GM12878 (cell line): ENCODE measurements at regions not wholly inside any gene's neighbourhood (a gene's known extent, or its start where the extent isn't known, plus 50 kb on each side); places are given as distances from the start of the nearest gene placed in this dataset.

Source experiments
- ATAC-seq: fragments of 200-7000 bp; cut with Tn5 transposase; 3 replicates; pipeline ENCODE4 v1.9.1; 2020; ENCODE audit warnings: mild to moderate bottlenecking, moderate library complexity
- BruUV-seq: library from RNA; stranded (reverse); fragments of 400-500 nt; replicated peaks from 2 replicates; lab custom pipeline; 2021; lab: Mats Ljungman, UMichigan
- CTCF ChIA-PET: fragments of 300-600 bp; sonication (Branson Sonifier 250); formaldehyde crosslinking; extraction: SDS; loops from one replicate; lab custom pipeline; 2021; ENCODE audit warnings: inconsistent platforms; lab: Yijun Ruan, JAX
- POLR2A ChIA-PET: fragments of 350-600 bp; formaldehyde crosslinking; extraction: SDS; loops from one replicate; lab custom pipeline; 2021; ENCODE audit warnings: inconsistent platforms; lab: Charles Lee
- RAD21 ChIA-PET: fragments of 300-600 bp; sonication (Branson Sonifier 250); formaldehyde crosslinking; loops from one replicate; lab custom pipeline; 2023; ENCODE audit warnings: antibody characterized with exemption; ENCODE audit not compliant: unreplicated experiment; lab: Charles Lee
- SMC1A ChIA-PET: fragments of 300-600 bp; sonication (Branson Sonifier 250); formaldehyde crosslinking; loops from one replicate; lab custom pipeline; 2023; ENCODE audit not compliant: unreplicated experiment, uncharacterized antibody; lab: Charles Lee
- DNase-seq: peaks from one replicate; pipeline ENCODE4 v3.0.0-alpha.2; 2011; ENCODE audit warnings: low read depth, low spot score
- FAIRE-seq: peaks from 3 replicates; lab custom pipeline; 2011; peaks lifted over from hg19 to GRCh38; lab: Jason Lieb, UNC
- H2AFZ ChIP-seq: 2 replicates; pipeline ENCODE4 v1.6.0; 2011; ENCODE audit warnings: low read depth, low read length, control low read depth; ENCODE audit not compliant: control insufficient read depth
- H3K27ac ChIP-seq: 2 replicates; pipeline ENCODE4 v1.5.1; 2011; ENCODE audit warnings: control low read depth; ENCODE audit not compliant: control insufficient read depth, insufficient read depth
- H3K27me3 ChIP-seq, 2 experiments: replicated peaks in 1 of 2; 2 replicates each; pipeline versions ENCODE4 v1.6.0 to v1.6.1; 2011; ENCODE audit warnings: low read length in 1 of 2; ENCODE audit not compliant: control insufficient read depth in 2 of 2, insufficient read depth in 2 of 2
- H3K36me3 ChIP-seq, 2 experiments: 2 replicates each; pipeline ENCODE4 v1.5.1; 2011; ENCODE audit warnings: low read length in 1 of 2; ENCODE audit not compliant: control insufficient read depth in 2 of 2, insufficient read depth in 2 of 2
- H3K4me1 ChIP-seq: 2 replicates; pipeline ENCODE4 v1.6.1; 2011; ENCODE audit warnings: mild to moderate bottlenecking, low read length, moderate library complexity, mixed read lengths; ENCODE audit not compliant: control insufficient read depth, insufficient read depth
- H3K4me2 ChIP-seq: 2 replicates; pipeline ENCODE4 v1.6.0; 2011; ENCODE audit warnings: control low read depth; ENCODE audit not compliant: control insufficient read depth, insufficient read depth
- H3K4me3 ChIP-seq: fragments of 200-600 bp; sonication (generic); 2 replicates; pipeline ENCODE4 v1.5.1; 2016
- H3K79me2 ChIP-seq: 2 replicates; pipeline ENCODE4 v1.6.0; 2011; ENCODE audit warnings: low read length; ENCODE audit not compliant: control insufficient read depth, insufficient read depth
- H3K9ac ChIP-seq: 2 replicates; pipeline ENCODE4 v1.8.0; 2011; ENCODE audit warnings: low read length, control low read depth, mixed read lengths; ENCODE audit not compliant: control insufficient read depth, insufficient read depth
- H3K9me3 ChIP-seq: replicated peaks from 3 replicates; pipeline ENCODE4 v1.5.1; 2011; ENCODE audit warnings: mild to moderate bottlenecking, low read length; ENCODE audit not compliant: control insufficient read depth, insufficient read depth
- H4K20me1 ChIP-seq: 2 replicates; pipeline ENCODE4 v1.6.0; 2011; ENCODE audit not compliant: control insufficient read depth, insufficient read depth
- CBX3 ChIP-seq: fragments of 200-600 bp; sonication (generic); IDR thresholded peaks from 2 replicates; pipeline ENCODE4 v1.6.1; 2016; ENCODE audit warnings: low read depth, borderline replicate concordance
- CEBPB ChIP-seq, 2 experiments: fragments of 150-350 bp in 1 of 2; IDR thresholded peaks; 2 replicates each; pipeline ENCODE4 v1.6.1; 2012 to 2014; ENCODE audit warnings: low read depth in 2 of 2, low read length in 2 of 2, borderline replicate concordance in 1 of 2, inconsistent platforms in 1 of 2
- CHD4 ChIP-seq: fragments of 200-600 bp; sonication (generic); IDR thresholded peaks from 2 replicates; pipeline ENCODE4 v1.6.1; 2016; ENCODE audit warnings: mild to moderate bottlenecking
- GATAD2B ChIP-seq: fragments of 450-650 bp; conservative IDR thresholded peaks from 2 replicates; pipeline ENCODE4 v1.6.1; 2017; ENCODE audit warnings: low read depth, mild to moderate bottlenecking, moderate library complexity
- JUND ChIP-seq: IDR thresholded peaks from 2 replicates; pipeline ENCODE4 v1.6.1; 2012; ENCODE audit warnings: low read depth, mild to moderate bottlenecking, low read length, improper control_type of control experiment, moderate library complexity
- SPI1 ChIP-seq: IDR thresholded peaks from 2 replicates; pipeline ENCODE4 v1.6.1; 2011; ENCODE audit warnings: low read depth, mild to moderate bottlenecking, low read length, moderate library complexity, borderline replicate concordance; ENCODE audit not compliant: insufficient read depth
- TCF7 ChIP-seq: IDR thresholded peaks from 2 replicates; pipeline ENCODE4 v1.6.1; 2014; ENCODE audit warnings: antibody characterized with exemption, borderline replicate concordance
- ZNF24 ChIP-seq: fragments of 450-650 bp; IDR thresholded peaks from 2 replicates; pipeline ENCODE4 v1.6.1; 2017; ENCODE audit warnings: antibody characterized with exemption, mild to moderate bottlenecking
- WGBS: methylation state at CpG from one replicate; pipeline ENCODE4 v1.1.6; 2016; ENCODE audit warnings: low lambda C conversion rate; ENCODE audit not compliant: insufficient replicate concordance, insufficient coverage; ENCODE audit errors: missing lambda C conversion rate; 5-methylcytosine and 5-hydroxymethylcytosine counted together
- in situ Hi-C: fragments of 300-500 bp; cut with MboI; formaldehyde crosslinking; loops from 9 replicates; pipeline ENCODE4 v1.14.3; 2018; ENCODE audit warnings: mixed read lengths
- intact Hi-C: fragments of 100-400 bp; cut with micrococcal nuclease; formaldehyde crosslinking; loops from one replicate; pipeline ENCODE4 v1.14.2; 2022; ENCODE audit not compliant: unreplicated experiment
- TF ChIP-seq, protein P1 (sequence below): fragments of 450-650 bp; formaldehyde crosslinking; IDR thresholded peaks from 2 replicates; pipeline ENCODE4 v1.4.0; 2020; ENCODE audit warnings: mild to moderate bottlenecking, moderate library complexity
- TF ChIP-seq, protein P2 (sequence below): fragments of 450-650 bp; IDR thresholded peaks from 2 replicates; pipeline ENCODE4 v1.6.1; 2017; ENCODE audit warnings: low read depth, mild to moderate bottlenecking, moderate library complexity

DNA sequence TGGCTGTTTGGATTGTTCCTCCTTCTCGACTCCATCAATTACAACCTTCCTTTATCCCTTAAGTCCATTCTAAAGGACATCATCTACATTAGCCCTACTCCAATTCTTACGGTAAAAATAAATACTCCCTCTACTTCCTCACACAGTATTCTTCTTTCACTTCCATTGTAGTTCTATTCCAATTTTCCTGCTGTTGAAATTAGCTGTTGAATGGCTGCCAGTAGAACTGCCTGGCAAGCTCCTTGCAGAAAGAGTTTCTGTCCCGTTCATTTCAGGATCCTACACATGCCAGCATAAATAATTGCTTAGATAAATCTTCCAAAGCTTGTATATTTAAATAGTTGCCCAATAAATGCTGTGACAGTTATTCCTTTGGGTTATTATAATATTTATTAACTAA lies 459.3 kb upstream of the TRIB2 start:
- intact Hi-C loops = no loop called here
- TF ChIP-seq GATAD2B (no peak), SPI1 (no peak), ZNF24 (no peak), CHD4 (no peak), JUND (no peak), CEBPB (IDR thresholded peaks at IDR 0.05; ENCODE audit: borderline replicate concordance in 1 of 2, low read depth in 2 of 2, low read length in 2 of 2) (no peak), CBX3 (no peak), TCF7 (no peak)
- TF ChIP-seq, protein P1, sequence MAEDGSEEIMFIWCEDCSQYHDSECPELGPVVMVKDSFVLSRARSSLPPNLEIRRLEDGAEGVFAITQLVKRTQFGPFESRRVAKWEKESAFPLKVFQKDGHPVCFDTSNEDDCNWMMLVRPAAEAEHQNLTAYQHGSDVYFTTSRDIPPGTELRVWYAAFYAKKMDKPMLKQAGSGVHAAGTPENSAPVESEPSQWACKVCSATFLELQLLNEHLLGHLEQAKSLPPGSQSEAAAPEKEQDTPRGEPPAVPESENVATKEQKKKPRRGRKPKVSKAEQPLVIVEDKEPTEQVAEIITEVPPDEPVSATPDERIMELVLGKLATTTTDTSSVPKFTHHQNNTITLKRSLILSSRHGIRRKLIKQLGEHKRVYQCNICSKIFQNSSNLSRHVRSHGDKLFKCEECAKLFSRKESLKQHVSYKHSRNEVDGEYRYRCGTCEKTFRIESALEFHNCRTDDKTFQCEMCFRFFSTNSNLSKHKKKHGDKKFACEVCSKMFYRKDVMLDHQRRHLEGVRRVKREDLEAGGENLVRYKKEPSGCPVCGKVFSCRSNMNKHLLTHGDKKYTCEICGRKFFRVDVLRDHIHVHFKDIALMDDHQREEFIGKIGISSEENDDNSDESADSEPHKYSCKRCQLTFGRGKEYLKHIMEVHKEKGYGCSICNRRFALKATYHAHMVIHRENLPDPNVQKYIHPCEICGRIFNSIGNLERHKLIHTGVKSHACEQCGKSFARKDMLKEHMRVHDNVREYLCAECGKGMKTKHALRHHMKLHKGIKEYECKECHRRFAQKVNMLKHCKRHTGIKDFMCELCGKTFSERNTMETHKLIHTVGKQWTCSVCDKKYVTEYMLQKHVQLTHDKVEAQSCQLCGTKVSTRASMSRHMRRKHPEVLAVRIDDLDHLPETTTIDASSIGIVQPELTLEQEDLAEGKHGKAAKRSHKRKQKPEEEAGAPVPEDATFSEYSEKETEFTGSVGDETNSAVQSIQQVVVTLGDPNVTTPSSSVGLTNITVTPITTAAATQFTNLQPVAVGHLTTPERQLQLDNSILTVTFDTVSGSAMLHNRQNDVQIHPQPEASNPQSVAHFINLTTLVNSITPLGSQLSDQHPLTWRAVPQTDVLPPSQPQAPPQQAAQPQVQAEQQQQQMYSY (CRISPR knock-in tag) = no peak
- TF ChIP-seq, protein P2, sequence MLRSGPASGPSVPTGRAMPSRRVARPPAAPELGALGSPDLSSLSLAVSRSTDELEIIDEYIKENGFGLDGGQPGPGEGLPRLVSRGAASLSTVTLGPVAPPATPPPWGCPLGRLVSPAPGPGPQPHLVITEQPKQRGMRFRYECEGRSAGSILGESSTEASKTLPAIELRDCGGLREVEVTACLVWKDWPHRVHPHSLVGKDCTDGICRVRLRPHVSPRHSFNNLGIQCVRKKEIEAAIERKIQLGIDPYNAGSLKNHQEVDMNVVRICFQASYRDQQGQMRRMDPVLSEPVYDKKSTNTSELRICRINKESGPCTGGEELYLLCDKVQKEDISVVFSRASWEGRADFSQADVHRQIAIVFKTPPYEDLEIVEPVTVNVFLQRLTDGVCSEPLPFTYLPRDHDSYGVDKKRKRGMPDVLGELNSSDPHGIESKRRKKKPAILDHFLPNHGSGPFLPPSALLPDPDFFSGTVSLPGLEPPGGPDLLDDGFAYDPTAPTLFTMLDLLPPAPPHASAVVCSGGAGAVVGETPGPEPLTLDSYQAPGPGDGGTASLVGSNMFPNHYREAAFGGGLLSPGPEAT = no peak
- in situ Hi-C loops = no loop called here
- no peaks in the 10 kb centered on the region for H3K4me1 ChIP-seq
- no peaks in the 10 kb centered on the region for H3K79me2 ChIP-seq
- no peaks in the 10 kb centered on the region for H4K20me1 ChIP-seq
- no peak for ATAC-seq
- DNase-seq = no peak
- SMC1A ChIA-PET = interaction anchor here (0.7 to 1.3 kb wide), 6 partner anchors 10 to 189 kb away, joined by 3 read pairs; no protein-coding TSS in a partner anchor
- WGBS = 94% methylated on average over 3 of the region's 3 CpGs
- no peaks in the 10 kb centered on the region; a peak in 2 of 4 replicates for H3K36me3 ChIP-seq
- POLR2A ChIA-PET = no interaction called here
- H3K27ac ChIP-seq = no peak overlapping the region
- H2AFZ ChIP-seq = no peak overlapping the region
- H3K9ac ChIP-seq = no peak overlapping the region
- RAD21 ChIA-PET = no interaction called here
- no TSS peak for BruUV-seq
- H3K9me3 ChIP-seq = no peaks in the 10 kb centered on the region
- H3K27me3 ChIP-seq = no peaks in the 10 kb centered on the region
- FAIRE-seq = no peak
- CTCF ChIA-PET = interaction anchor here (1.2 kb wide), 1 partner anchor 21 kb away, joined by 3 read pairs; no protein-coding TSS in a partner anchor
- no peak overlapping the region for H3K4me3 ChIP-seq
- no peak overlapping the region for H3K4me2 ChIP-seq
